PC-9 (cell line): ENCODE measurements at regions not wholly inside any gene's neighbourhood (a gene's known extent, or its start where the extent isn't known, plus 50 kb on each side); places are given as distances from the start of the nearest gene placed in this dataset.

ENCODE experiments used
- BruUV-seq: library from RNA; stranded (reverse); fragments of 400-500 nt; replicated peaks from 2 replicates; lab custom pipeline; 2021; lab: Mats Ljungman, UMichigan
- CTCF ChIA-PET: fragments of 300-600 bp; sonication (Branson Sonifier 250); formaldehyde crosslinking; loops from one replicate; lab custom pipeline; 2022; ENCODE audit warnings: antibody characterized with exemption; lab: Charles Lee
- POLR2A ChIA-PET: fragments of 300-600 bp; sonication (Branson Sonifier 250); formaldehyde crosslinking; loops from one replicate; lab custom pipeline; 2022; ENCODE audit warnings: antibody characterized with exemption; ENCODE audit not compliant: unreplicated experiment; lab: Charles Lee
- DNase-seq, 2 experiments: peaks; one replicate each; pipeline versions ENCODE4 v3.0.0 to v3.0.0-alpha.2; 2015 to 2022; ENCODE audit warnings: mixed read lengths in 1 of 2
- H2AFZ ChIP-seq: fragments of 200-600 bp; sonication (generic); 2 replicates; pipeline ENCODE4 v1.8.1; 2017; ENCODE audit warnings: antibody characterized with exemption
- H3F3A ChIP-seq: fragments of 200-600 bp; sonication (generic); 2 replicates; pipeline ENCODE4 v1.8.1; 2017; ENCODE audit warnings: antibody characterized with exemption, mild to moderate bottlenecking, low read depth; ENCODE audit not compliant: insufficient read depth
- H3K27ac ChIP-seq: fragments of 200-600 bp; sonication (generic); 2 replicates; pipeline ENCODE4 v1.6.1; 2016; ENCODE audit warnings: mixed run types
- H3K27me3 ChIP-seq: fragments of 200-600 bp; sonication (generic); 2 replicates; pipeline ENCODE4 v1.6.1; 2016; ENCODE audit warnings: low read depth, mixed run types; ENCODE audit not compliant: insufficient read depth
- H3K36me3 ChIP-seq: fragments of 200-600 bp; sonication (generic); 2 replicates; pipeline ENCODE4 v1.6.1; 2016; ENCODE audit warnings: low read depth, mixed run types
- H3K4me1 ChIP-seq: fragments of 200-600 bp; sonication (generic); replicated peaks from 2 replicates; pipeline ENCODE4 v1.6.1; 2016; ENCODE audit warnings: mixed run types; ENCODE audit not compliant: insufficient read depth
- H3K4me2 ChIP-seq: fragments of 200-600 bp; sonication (generic); 2 replicates; pipeline ENCODE4 v1.6.1; 2017; ENCODE audit warnings: mixed run types
- H3K4me3 ChIP-seq: fragments of 200-600 bp; sonication (generic); 2 replicates; pipeline ENCODE4 v1.6.1; 2016; ENCODE audit warnings: mixed run types
- H3K79me2 ChIP-seq: fragments of 200-600 bp; sonication (generic); 2 replicates; pipeline ENCODE4 v1.6.1; 2017; ENCODE audit warnings: low read depth, mixed run types
- H3K9me2 ChIP-seq: fragments of 200-600 bp; sonication (generic); 2 replicates; pipeline ENCODE4 v1.8.1; 2017; ENCODE audit warnings: mild to moderate bottlenecking; ENCODE audit not compliant: insufficient read depth
- H3K9me3 ChIP-seq: fragments of 200-600 bp; sonication (generic); 2 replicates; pipeline ENCODE4 v1.8.1; 2016; ENCODE audit warnings: low read depth; ENCODE audit not compliant: insufficient read depth
- H4K20me1 ChIP-seq: fragments of 200-600 bp; sonication (generic); 2 replicates; pipeline ENCODE4 v1.8.1; 2017; ENCODE audit not compliant: insufficient read depth
- EZH2 ChIP-seq: fragments of 200-600 bp; sonication (generic); IDR thresholded peaks from 2 replicates; pipeline ENCODE4 v1.8.0; 2017; ENCODE audit warnings: antibody characterized with exemption, low read depth
- intact Hi-C: fragments of 100-400 bp; cut with micrococcal nuclease; formaldehyde crosslinking; loops from one replicate; pipeline ENCODE4 v1.10.0; 2022; ENCODE audit not compliant: unreplicated experiment
- TF ChIP-seq, protein P1 (sequence below): fragments of 200-600 bp; sonication (generic); conservative IDR thresholded peaks from 2 replicates; pipeline ENCODE4 v1.6.1; 2017; ENCODE audit warnings: mixed run types, antibody characterized with exemption, mild to moderate bottlenecking, moderate library complexity

DNA sequence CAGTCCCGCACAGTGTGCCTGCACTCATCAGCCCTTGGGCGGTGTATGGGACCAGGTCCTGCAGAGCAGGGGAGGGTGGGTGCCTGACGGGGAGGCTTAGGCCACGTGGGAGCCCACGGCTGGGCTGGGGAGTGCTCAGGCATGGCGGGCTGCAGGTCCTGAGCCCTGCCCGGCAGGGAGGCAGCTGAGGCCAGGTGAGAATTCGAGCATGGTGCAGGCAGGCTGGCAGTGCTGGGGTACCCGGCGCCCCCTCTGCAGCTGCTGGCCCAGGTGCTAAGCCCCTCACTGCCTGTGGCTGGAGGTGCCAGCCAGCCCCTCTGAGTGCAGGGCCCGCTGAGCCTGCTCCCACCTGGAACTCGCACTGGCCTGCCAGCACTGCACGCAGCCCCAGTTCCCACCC is 630.9 kb upstream of the PCDH20 start:
- H3K9me3 ChIP-seq = no peaks in the 10 kb centered on the region
- no peak overlapping the region for H3K4me3 ChIP-seq
- no peak overlapping the region for H3K27ac ChIP-seq
- no peaks in the 10 kb centered on the region for H3K27me3 ChIP-seq
- H3K36me3 ChIP-seq = no peaks in the 10 kb centered on the region
- H4K20me1 ChIP-seq = no peaks in the 10 kb centered on the region
- H3K4me2 ChIP-seq = no peak overlapping the region
- H2AFZ ChIP-seq = no peak overlapping the region
- no TSS peak for BruUV-seq
- DNase-seq = no peak
- no peaks in the 10 kb centered on the region for H3K4me1 ChIP-seq
- ChIA-PET CTCF (no interaction called here), POLR2A (no interaction called here)
- H3F3A ChIP-seq = no peaks in the 10 kb centered on the region
- TF ChIP-seq, protein P1, sequence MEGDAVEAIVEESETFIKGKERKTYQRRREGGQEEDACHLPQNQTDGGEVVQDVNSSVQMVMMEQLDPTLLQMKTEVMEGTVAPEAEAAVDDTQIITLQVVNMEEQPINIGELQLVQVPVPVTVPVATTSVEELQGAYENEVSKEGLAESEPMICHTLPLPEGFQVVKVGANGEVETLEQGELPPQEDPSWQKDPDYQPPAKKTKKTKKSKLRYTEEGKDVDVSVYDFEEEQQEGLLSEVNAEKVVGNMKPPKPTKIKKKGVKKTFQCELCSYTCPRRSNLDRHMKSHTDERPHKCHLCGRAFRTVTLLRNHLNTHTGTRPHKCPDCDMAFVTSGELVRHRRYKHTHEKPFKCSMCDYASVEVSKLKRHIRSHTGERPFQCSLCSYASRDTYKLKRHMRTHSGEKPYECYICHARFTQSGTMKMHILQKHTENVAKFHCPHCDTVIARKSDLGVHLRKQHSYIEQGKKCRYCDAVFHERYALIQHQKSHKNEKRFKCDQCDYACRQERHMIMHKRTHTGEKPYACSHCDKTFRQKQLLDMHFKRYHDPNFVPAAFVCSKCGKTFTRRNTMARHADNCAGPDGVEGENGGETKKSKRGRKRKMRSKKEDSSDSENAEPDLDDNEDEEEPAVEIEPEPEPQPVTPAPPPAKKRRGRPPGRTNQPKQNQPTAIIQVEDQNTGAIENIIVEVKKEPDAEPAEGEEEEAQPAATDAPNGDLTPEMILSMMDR = no peak
- TF ChIP-seq EZH2 = no peak
- no peaks in the 10 kb centered on the region for H3K9me2 ChIP-seq
- H3K79me2 ChIP-seq = no peaks in the 10 kb centered on the region
- intact Hi-C loops = no loop called here

DNA sequence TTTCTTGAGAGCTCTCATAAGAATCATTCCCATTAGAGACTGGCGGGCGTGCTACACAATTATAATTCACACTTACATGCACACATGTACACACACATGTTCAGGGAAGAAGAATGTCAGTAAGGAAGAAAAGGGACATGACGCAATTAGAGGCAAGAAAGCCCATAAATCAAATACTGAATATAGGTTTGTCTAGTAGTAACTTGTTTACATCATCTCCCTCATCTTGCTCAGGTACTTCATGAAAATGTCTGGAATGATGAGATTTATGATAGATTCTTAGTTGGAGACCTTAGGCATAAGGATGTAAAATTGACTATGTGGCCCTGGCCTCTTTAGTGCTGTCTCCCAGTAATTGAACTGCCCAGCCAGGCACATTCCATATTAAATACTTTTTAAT is 628.0 kb upstream of the PCDH20 start:
- Histone ChIP-seq H3K27me3 (no peaks in the 10 kb centered on the region), H3K9me3 (no peaks in the 10 kb centered on the region), H4K20me1 (no peaks in the 10 kb centered on the region), H2AFZ (no peak overlapping the region), H3K4me1 (no peaks in the 10 kb centered on the region), H3K4me3 (no peak overlapping the region), H3K36me3 (no peaks in the 10 kb centered on the region), H3F3A (no peaks in the 10 kb centered on the region), H3K27ac (no peak overlapping the region), H3K9me2 (no peaks in the 10 kb centered on the region), H3K4me2 (no peak overlapping the region), H3K79me2 (no peaks in the 10 kb centered on the region)
- no peak for DNase-seq
- no TSS peak for BruUV-seq
- CTCF ChIA-PET = no interaction called here
- intact Hi-C loops = no loop called here
- TF ChIP-seq EZH2 = no peak
- TF ChIP-seq, protein P1 = no peak
- POLR2A ChIA-PET = no interaction called here

DNA sequence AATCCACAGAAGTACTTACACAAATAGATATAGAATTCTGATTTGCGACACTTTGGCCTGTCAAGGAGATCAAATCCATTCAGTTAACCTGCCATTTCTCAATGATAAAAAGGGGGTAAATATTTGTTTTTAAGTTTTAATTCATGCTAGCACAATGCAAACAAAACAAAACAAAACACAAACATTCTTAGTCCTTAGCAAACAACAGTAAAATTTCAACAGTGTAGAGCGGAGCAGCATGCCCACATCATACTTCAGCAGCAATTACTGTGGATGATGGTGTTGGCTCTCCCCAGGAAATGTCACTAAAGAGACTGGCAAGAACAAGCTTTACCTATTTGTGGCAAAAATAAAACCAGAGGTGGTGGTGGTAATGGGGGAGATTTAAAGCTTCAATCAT is 625.2 kb upstream of the PCDH20 start:
- CTCF ChIA-PET = no interaction called here

More for the DNA sequence above, 625.2 kb upstream of the PCDH20 start:
- Histone ChIP-seq H3K9me3 (no peaks in the 10 kb centered on the region), H3K9me2 (no peaks in the 10 kb centered on the region), H3K4me3 (no peak overlapping the region), H3K27me3 (no peaks in the 10 kb centered on the region), H4K20me1 (no peaks in the 10 kb centered on the region), H3K27ac (no peak overlapping the region), H3K79me2 (no peaks in the 10 kb centered on the region), H3K4me1 (no peaks in the 10 kb centered on the region), H3K36me3 (no peaks in the 10 kb centered on the region), H2AFZ (no peak overlapping the region), H3K4me2 (no peak overlapping the region), H3F3A (no peaks in the 10 kb centered on the region)
- no peak for DNase-seq
- no TSS peak for BruUV-seq
- no peak for TF ChIP-seq EZH2
- TF ChIP-seq, protein P1 = no peak
- POLR2A ChIA-PET = no interaction called here
- intact Hi-C loops = no loop called here
